ENCODE measurements at regions not wholly inside any gene's neighbourhood (a gene's known extent, or its start where the extent isn't known, plus 50 kb on each side); places are given as distances from the start of the nearest gene placed in this dataset.

DNA sequence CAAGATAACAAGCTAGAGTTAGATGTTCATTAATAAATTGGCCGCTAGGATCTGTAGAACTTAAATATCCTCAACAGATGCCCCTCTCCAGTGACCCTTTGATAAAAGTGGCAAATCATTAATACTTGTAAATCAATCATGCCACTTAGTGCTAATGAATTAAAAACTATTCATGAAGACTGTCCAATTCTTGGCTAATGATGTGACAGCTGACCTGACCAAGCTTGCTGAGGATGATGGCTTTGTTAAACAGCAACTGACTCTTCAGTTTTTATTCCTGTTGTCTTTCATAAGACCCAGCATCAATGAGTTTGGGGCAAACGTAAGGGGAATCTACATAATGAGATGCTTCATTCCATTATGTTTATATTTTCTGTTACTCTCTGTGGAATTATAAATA lies 396.8 kb upstream of the NMUR2 start:
- no peak for ATAC-seq (ENCODE audit: poor library complexity)
- no peak for DNase-seq
- intact Hi-C loops (cut with DNase I), result no loop called here

DNA sequence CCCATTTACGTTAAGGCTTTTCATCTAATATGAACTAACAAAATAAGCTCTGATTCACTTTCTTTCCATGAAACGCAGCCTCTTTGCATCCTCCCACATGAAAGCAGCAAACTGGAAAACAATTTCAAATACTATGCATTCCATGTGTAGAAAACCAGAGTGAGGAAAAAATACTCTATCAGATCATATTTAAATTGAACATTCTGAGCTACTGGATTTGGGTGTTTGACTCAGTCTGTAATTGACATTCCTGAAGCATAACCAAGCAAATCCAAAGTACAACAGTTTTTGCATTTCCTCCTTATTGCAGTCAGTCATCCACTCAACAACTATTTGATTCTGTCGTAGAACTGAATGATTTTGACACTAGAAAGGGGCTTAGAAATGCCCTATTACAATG lies 399.1 kb upstream of the NMUR2 start:
- DNase-seq (no peak), ATAC-seq (ENCODE audit: poor library complexity) (no peak)
- intact Hi-C loops (cut with DNase I), result no loop called here

DNA sequence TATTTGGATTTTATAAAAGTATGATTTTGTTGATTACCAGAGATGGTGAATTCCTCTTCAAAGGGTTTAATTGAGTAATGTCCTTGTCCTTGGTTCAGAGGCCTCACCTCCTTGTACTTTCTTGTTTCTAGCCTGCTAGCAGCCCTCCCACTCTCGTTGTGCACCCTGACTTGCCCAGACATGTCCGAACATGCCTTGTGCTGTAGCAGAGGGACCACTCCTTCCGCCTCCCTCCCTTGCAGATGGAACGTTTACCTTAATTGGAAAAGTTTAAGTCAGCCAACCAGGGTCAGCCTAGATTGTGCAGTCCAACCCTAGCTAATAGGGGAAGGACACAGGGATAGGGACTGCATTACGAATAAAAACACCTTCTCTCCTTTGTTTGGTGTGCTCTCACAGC lies 406.9 kb upstream of the NMUR2 start:
- intact Hi-C loops (cut with DNase I), result no loop called here
- DNase-seq (no peak), ATAC-seq (ENCODE audit: poor library complexity) (no peak)

DNA sequence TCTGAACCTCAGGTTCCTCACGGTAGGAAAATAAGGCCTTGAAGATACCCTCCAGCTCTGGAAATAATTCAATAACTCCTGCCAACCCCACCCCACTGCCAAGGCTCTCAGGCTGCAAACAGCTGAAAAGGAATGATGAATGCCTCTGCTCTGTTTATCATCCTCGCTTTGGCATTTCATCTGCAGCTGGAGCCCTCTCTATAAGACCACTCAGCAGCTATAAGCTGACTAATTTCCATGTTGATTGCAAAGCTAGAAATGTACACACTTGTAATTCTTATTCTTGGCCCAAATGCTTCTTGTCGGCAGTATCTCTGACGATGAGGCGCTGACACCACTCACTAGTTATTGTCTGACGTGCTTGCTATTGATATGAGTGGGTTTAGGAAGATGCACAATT lies 408.4 kb upstream of the NMUR2 start:
- ATAC-seq (ENCODE audit: poor library complexity) (no peak), DNase-seq (no peak)
- intact Hi-C loops (cut with DNase I), result no loop called here

DNA sequence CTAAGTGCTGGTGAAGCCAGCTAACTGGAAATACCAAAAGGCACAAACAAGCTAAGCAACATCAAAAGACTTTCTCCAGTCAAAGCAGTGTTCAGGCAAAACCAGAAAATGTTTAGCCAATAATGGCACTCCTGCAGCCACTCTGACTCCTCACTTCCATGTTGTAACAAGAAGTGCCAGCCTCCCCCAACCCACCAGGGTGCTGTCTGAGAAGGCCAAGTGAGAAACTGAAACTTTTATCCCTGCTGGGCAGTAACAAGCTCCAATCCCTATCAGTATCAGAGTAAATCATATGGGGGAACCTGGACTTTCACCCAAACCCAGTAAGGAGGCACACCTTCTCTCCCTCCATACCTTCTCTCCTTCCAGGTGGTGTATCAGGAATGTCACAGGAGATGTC lies 414.8 kb upstream of the NMUR2 start:
- no peak for ATAC-seq (ENCODE audit: poor library complexity)
- intact Hi-C loops (cut with DNase I), result no loop called here

DNA sequence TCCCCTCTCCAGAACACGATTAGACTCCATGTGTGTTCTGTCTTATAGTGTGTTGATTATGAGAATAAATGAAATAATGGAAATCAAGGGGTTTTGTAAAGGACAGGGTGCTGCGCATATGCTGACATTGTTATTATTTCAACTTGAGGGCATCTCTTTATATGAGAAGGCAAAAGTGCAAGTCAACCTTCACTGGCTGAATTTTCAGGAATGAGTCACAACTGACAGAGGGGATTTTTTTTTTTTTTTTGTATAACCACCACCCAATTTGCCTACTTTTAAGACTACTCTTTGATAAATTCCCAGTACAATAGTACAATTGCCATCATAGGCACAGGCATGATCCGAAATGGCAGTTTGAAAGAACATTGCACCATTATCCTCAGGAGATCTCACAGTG lies 419.2 kb upstream of the NMUR2 start:
- DNase-seq, result no peak
- intact Hi-C loops (cut with DNase I), result no loop called here
- no peak for ATAC-seq (ENCODE audit: poor library complexity)

More for the DNA sequence above, 414.8 kb upstream of the NMUR2 start:
- no peak for DNase-seq

DNA sequence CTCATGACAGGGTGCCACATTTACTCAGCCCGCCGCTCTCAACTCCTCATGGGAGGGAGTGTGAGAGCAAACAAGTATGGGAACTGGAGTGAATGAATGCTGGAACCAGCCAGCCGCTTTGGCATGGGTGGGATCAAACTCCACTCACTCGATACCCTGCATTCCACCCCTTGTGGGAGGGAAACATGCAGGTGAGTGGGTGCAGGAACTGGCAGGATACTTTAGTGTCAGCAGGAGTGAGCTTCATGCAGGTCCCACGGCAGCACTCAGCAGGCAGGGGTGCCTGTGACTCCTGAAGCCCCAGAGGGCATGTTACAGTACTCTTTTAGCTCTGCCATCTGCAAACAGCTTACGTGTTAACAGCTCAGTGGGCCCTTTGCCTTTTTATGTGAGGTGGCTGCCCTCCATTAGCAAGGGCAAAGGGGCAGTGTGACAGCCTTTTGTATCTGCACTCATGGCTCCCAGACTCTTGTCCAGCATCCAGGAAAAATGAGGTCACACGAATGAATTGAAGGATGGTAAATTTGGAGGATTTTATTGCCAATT lies 433.2 kb upstream of the NMUR2 start:
- ATAC-seq (ENCODE audit: poor library complexity) (no peak), DNase-seq (no peak)
- intact Hi-C loops (cut with DNase I), result no loop called here

DNA sequence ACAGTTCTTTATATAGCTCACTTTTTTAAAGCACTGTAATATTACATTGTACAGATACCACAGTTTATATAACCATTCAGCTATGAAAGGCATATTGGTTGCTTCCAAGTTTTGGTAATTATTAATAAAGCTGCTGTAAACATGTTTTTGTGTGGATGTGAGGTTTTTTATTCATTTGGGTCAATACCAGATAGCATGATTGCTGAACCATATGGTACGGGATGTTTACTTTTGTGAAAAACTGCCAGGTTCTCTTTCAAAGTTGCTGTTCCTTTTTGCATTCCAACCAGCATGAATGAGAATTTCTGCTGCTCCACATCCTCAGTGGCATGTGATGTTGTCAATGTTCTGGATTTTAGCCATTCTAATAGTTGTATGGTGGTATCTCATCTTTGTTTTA lies 439.6 kb upstream of the NMUR2 start:
- intact Hi-C loops (cut with DNase I), result no loop called here
- ATAC-seq (ENCODE audit: poor library complexity) (no peak), DNase-seq (no peak)

DNA sequence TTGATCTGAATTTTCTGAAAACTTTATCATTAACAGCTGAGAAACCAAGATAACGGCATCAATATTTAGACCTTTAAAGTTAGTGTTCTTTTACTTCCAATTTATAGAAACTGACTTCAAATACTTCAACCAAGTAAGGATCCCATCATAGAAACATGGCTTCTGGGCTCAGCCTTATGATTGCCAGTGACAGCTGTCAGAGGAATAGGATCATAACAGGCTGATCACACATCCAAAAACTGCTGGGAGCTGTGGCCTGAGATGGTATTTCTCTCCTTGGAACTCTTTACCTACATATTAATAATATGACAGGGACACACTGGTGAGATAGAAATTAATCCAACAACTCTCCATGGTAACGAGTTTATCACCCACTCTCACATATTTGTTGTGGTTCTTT lies 448.3 kb upstream of the NMUR2 start:
- DNase-seq (no peak), ATAC-seq (ENCODE audit: poor library complexity) (no peak)
- intact Hi-C loops (cut with DNase I), result no loop called here

DNA sequence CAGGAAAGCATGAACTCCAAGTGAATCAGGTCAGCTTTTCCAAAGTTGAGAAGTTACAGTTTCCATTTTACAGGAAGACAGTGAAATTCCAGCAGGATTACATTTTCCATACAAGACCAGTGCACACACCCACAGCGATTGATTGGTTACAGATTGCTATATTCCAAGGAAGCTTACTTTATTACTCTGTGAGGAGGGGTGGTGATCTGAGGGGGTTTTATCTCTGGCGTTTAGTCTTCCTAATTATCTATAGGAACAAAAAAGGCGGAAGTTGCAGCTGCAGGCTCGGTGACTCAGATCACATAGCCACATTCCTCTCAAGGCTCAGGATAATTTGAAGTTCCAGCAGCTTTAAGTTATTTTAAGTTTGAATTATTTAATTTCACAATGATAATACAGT lies 450.4 kb upstream of the NMUR2 start:
- DNase-seq (no peak), ATAC-seq (ENCODE audit: poor library complexity) (no peak)
- intact Hi-C loops (cut with DNase I), result no loop called here

DNA sequence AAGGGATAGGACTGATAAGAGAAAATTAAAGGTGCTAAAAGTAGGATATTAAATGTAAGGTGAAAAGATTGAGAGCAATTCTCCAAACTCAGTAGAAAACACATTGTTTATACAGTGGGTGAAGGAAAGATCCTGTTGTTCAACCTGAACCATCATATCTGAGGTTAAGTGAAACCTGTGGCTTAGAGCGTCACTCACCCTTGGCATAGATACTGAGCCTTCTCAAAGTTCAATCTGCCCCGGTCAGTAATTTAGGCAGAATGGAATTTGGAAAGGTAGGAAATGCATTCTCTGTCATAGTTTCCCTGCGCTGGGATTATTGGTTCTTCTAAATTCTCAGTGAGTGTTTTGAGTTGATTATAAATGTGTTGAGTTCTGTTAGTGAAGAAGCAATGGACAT lies 456.2 kb upstream of the NMUR2 start:
- DNase-seq (no peak), ATAC-seq (ENCODE audit: poor library complexity) (no peak)
- intact Hi-C loops (cut with DNase I), result no loop called here

DNA sequence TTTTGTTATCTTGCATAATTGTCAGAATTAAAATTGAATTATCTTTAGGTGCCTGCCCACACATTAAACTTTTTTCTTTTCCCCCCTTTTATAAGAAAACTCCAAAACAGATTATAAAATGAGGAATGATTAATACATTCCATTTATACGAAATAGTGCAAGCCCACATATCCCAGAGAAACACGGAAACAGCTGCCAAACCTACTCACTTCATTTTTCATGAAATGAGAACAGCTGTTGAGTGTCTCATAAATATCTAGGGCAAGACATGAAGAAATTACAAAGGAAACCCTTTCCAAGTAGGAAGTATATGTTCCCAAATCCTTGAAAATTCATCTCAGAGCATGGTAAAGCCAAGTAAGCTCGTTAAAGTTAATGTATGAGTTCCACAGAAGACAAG lies 459.4 kb upstream of the NMUR2 start:
- intact Hi-C loops (cut with DNase I), result no loop called here
- no peak for ATAC-seq (ENCODE audit: poor library complexity)
- no peak for DNase-seq

DNA sequence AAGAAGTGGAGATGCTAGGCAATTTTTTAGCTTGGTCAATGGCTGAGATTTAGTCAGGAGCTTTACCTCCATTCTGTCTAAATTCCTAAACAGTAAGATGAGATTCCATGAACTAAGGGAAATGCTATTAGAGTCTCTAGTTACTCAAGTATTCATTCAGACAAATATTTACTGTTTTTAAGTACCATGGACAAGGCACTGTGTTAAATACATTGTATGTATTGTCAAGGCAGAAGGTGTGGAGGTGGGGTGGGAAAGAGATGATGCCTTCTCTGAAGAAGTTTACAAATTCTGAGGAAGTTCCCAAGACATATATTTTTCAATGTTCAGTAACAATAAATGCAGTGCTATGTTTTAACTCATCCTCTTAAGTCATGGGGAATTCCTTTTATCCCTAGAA lies 459.9 kb upstream of the NMUR2 start:
- DNase-seq (no peak), ATAC-seq (ENCODE audit: poor library complexity) (no peak)
- intact Hi-C loops (cut with DNase I), result no loop called here

DNA sequence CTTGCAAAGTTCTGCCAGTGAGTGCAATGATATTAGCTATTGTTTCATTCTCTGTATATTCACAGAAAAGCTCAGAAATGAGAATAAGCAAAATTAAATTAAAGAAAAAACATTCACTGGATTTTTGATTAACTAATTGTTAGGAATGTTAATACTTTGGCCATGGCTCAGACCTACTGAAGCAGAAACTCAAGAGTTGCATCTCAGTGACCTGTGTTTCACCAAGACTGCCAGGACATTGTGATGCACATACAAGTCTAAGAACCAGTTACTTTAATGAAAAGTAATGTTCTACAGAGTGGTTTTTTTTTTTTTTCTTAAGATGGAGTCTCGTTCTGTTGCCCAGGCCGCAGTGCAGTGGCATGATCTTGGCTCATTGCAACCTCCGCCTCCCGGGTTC lies 464.9 kb upstream of the NMUR2 start:
- DNase-seq (no peak), ATAC-seq (ENCODE audit: poor library complexity) (no peak)
- intact Hi-C loops (cut with DNase I), result no loop called here

DNA sequence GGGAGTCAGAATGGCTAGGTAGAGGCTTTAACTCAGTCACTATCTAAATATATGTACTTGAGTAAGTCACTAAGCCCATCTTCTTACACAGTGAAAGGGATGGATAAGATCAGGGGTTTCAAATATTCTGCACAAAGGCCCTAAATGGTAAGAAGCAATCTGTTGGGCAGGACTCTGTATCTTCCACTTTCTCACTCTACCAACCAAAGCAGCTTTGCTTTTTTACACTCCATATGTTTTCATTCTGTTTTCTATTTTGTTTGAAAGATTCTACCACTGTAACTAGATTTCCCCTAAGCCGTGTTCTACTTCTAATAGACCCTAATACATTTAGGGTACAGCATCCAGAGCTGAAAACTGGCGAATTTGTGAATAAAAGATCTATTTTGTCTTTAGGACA lies 477.5 kb upstream of the NMUR2 start:
- ATAC-seq (ENCODE audit: poor library complexity), result no peak
- DNase-seq, result no peak
- intact Hi-C loops (cut with DNase I), result no loop called here

DNA sequence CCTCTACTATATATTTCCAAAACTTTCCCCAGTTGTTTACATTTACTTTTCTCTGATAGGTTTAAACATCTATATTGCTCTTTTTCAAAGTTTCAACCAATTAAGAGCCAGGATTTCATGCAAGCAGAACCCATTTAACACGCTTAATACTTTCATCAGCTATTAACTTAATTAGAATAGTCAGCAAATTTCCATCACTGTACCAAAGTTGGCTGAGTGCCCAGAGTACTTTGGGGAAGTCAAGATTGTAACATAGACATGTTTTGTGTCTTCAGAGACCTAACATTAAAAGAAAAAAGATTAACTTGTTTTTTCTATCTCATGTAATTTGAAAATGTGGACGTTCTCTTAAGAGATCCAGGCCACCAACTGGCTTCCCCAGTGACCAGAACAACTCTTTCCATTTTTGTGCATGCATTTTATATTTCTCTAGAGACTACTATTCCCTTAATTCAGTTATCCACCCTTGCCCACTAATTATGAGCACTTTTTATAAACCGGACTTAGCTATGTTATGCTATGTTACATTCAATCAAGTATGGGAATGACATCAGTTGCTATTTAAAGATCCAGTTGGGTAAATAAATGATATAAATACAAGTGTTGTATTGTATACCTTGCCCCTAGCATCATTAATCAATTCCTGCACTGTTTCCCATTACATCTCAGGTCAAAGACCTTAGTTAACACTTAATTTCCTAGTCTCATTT lies 478.1 kb upstream of the NMUR2 start:
- DNase-seq (no peak), ATAC-seq (ENCODE audit: poor library complexity) (no peak)
- intact Hi-C loops (cut with DNase I), result no loop called here

DNA sequence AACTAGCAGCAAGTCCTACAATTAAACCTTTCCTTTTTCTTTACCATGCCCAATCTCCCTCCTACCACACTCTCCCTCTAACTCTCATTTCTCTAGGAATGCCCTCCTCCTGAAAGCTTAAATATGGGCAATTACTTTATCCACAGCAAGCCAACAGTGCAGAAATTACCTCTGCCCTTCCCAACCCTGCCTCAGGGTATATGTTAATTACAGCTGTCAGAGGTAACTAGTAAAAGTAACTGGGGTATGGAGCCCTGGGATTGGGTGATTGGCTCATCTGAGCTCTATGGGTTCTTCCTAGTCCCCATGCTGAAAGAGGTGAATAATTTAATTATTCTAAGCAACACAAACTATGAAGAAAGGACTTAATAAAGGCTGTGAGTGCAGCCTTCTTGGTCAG lies 478.9 kb upstream of the NMUR2 start:
- no peak for DNase-seq
- no peak for ATAC-seq (ENCODE audit: poor library complexity)
- intact Hi-C loops (cut with DNase I), result no loop called here

DNA sequence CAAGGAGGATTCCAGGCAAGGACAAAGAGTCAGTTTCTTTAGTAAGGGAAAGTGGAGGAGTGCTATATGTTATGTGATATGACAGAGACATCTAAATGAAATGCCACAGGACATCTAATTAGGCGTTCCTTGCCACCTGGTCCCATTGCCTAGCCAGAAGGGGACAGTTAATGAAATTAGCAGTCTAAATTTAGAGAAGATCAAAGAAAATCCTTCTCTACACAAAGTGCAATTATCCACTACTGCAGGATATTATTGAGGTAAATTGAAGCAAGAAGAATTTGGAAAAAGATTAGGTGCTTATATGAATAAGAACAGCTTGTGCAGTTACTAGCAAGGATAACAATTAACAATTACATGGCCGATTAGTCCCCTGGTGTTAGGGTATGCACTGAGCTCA lies 495.3 kb upstream of the NMUR2 start:
- intact Hi-C loops (cut with DNase I), result no loop called here
- ATAC-seq (ENCODE audit: poor library complexity), result no peak
- DNase-seq, result no peak

DNA sequence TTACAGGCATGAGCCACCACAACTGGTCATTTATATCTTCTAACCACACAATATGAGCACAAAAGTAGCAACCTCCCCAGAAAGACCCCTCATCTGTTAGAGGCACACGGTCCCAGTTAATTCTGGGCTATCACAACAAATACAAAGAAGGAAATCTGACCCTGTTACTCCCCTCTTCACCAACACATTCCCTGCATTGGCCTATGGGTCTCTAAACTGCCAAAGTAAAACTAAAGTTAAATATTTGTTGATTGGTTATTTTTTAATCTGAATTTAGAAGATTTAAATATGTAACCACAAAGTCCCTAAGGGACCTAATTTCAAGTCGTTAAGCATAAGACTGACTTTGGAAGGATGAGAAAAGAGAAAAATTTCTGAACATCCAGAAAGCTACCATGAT lies 496.7 kb upstream of the NMUR2 start:
- no peak for ATAC-seq (ENCODE audit: poor library complexity)
- no peak for DNase-seq
- intact Hi-C loops (cut with DNase I), result no loop called here

DNA sequence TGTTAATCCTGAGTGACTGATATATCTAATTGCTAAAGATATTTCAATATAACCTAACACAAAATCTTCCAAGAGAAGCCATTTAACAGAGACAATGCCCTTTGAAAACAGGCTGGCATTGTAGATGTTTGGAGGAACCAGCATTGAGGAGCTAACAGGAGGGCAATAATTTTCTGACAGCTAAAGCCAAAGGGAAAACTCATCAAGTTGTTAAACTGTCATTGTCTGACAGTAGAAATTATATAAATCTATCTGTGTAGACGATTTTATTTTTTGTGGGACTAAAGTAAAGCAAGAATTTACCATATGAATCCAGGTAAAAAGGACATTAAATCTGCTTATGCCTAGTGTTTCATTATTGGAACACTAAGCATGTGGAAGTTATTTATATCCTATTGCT lies 500.2 kb upstream of the NMUR2 start:
- DNase-seq (no peak), ATAC-seq (ENCODE audit: poor library complexity) (no peak)
- intact Hi-C loops (cut with DNase I), result no loop called here
